GM21576 (cell line): ENCODE measurements at regions not wholly inside any gene's neighbourhood (a gene's known extent, or its start where the extent isn't known, plus 50 kb on each side); places are given as distances from the start of the nearest gene placed in this dataset.

Source experiments
- ATAC-seq: cut with Tn5 transposase; IDR thresholded peaks from one replicate; pipeline ENCODE4 v1.9.1; 2021; ENCODE audit warnings: mild to moderate bottlenecking, moderate library complexity; ENCODE audit not compliant: unreplicated experiment

DNA sequence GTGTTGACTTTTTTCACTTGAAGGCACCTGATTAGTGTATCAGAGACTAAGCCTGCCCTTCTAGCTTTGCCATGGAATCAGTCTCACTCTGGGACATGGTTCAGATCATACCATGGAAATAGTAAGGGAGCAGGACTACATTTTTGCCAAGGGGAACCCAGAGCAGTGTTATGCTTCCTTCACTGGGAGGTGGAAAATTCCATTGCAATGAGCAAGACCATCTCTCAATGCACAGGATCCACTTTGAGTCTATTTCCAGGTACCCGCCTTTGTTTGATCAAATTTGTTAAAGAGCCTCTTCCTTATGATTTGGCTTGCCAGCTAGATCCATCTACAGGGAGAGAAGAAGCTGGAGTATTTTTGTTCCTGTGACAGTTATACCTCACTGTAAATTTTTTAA lies 395.8 kb downstream of the MTX2 start:
- no peak for ATAC-seq

- no peak for ATAC-seq
These were observed 399.7 kb downstream of the MTX2 start for GRCh38 chr2:176668912-176669311.

GRCh38 chr2:176669398-176670174 lies 400.3 kb downstream of the MTX2 start:
- no peak for ATAC-seq

- no peak for ATAC-seq
These were observed 406.2 kb downstream of the MTX2 start for GRCh38 chr2:176675271-176675949.

DNA sequence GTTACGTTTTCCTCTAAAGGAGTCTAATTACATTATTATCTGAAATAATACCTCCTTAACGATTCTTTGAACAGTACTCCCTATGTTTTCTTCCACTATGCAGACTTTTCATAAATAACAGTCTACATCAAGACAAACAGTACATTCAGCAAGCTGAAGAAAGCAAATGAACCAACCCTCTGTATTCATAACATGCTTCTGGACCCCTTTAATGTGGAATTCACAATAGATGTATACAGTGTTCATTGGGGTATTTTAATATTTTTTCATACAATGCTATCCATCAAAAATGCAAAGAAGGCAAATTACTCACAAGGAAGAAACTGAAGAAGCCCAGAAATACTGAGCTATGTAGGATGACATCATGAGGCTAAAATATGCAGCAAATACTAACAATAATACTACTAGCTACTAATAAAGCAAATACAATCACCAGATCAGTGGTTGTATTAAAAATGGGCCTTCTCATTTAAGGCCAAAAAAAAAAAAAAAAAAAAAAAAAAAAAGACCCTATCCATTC lies 408.6 kb downstream of the MTX2 start:
- ATAC-seq: no peak

DNA sequence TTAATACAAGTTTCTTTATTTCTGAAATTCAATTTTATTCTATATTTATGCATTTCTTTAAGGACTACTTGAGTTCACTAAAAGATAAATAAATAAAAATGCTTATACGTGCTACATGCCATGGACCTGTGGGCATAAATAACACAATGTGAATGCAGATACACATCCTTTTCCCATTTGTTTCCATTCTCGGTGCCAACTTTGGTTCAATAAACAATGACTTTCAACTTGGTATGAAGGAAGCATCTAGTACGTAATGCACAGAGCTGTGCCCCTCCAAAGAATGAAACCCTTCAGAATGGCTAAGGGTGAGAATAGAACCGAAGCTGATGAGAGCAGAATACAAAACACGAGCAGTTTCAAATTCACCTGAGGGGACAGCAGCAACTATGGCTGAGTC lies 409.3 kb downstream of the MTX2 start:
- ATAC-seq: no peak

DNA sequence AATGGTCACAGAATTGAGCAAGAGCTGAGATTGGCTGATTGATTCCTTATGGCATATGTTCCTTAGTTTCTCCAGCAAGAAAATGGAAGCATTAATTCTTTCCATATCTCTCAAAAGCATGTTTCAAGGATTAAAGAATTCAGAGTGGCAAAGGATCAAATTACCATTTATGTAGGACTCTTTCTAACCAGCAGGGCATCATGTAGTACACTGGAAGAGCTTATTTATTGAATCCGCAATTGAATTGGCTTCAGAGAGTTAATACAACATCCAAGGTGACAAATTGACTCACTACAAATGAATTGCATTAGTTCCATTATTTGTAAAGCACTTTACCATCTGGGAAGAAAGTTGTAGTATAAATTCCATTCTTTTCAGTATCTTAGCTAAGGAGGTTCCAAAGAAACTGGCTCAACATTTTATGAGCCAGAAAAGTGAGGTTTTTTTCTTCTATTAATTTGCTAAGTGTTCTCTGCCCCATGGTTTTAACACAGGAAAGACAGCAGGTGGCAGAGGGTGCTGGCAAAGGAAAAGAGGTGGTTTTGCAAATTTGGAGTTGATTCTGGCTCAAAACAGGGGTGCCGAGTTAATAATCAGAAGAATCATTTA lies 409.9 kb downstream of the MTX2 start:
- no peak for ATAC-seq

GRCh38 chr2:176680916-176681516 lies 411.8 kb downstream of the MTX2 start:
- no peak for ATAC-seq

DNA sequence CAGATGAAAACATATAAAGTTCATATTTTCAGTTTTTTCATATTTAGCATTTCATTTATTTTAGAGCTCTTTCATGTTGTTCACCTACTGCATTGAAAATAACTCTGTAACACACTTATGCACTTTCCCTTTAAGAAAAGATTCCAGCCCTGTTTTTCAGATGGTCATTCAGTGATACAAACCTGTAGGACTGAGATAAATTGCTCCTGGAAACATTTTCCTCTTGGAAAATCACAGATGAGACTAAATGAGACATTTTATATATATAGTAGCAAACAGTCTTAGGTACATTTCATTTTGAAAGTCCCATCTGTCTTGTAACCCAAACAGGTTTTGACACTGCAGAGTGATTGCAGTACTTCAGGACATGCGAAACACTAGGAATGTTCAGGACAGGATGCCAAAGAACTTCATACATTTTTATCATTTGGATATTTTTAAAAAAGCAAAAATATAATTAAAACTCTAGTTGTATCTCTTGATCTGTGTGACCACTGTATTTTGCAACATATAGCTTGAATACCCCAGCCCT lies 412.4 kb downstream of the MTX2 start:
- no peak for ATAC-seq

DNA sequence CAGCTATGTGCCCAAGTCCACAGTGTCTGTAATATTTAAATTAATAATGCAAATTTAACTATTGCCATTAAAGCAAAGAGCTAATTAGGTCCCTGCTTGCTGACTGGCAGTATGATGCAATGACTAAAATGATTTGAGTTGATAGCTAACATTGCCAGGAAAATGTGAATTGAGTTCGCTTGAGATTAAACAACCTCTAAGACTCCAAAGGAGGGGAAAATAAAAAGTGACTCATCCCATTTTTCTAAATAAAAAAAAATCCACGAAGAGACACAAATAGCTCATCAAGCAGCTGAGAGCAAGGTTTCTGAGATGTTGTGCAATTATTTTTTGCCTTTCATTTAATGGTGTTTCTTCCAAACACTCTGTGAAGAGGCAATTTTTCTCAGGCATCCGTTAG lies 413.0 kb downstream of the MTX2 start:
- no peak for ATAC-seq

- ATAC-seq: no peak
These were observed 414.4 kb downstream of the MTX2 start for GRCh38 chr2:176683618-176684111.

DNA sequence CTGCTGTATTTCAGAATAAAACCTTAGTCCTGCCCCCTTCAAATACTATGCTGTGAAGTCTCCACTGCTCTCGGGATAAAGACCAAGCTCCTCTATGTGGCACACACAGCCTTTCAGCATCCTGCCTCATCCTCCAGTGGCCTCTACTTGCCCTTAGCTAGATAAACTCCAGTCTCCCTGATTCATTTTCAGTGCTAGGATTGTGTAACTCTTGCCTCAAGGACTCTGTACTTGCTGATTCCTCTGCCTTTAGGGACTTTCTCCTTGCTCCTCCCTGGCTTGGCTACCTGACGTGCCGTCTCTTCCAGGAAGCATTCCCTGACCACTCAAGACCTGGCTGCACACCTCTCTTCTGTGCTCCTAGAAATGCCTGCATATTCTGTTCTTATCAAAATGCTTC lies 416.7 kb downstream of the MTX2 start:
- no peak for ATAC-seq

GRCh38 chr2:176686328-176686727 lies 417.1 kb downstream of the MTX2 start:
- ATAC-seq: no peak

GRCh38 chr2:176687342-176687741 lies 418.1 kb downstream of the MTX2 start:
- ATAC-seq: no peak

GRCh38 chr2:176687944-176688343 lies 418.7 kb downstream of the MTX2 start:
- no peak for ATAC-seq

DNA sequence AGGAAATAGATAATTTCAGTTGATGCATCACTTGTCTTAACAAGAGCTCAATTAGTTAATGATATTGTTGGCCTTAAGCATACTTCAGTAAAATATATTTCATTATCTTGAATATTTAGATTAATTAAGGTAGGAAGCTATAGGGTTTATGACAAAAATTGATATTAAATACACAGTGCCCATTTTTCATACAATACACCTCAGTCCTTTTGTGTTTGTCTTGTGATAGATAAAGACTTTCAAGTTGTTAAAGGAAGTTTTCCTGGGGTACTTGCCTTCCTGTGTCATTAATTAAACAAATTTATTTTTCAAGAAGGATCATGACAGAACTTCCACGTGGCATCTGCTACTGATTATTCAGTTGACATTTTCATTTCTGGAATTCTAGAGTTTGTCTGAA lies 420.5 kb downstream of the MTX2 start:
- ATAC-seq: no peak

DNA sequence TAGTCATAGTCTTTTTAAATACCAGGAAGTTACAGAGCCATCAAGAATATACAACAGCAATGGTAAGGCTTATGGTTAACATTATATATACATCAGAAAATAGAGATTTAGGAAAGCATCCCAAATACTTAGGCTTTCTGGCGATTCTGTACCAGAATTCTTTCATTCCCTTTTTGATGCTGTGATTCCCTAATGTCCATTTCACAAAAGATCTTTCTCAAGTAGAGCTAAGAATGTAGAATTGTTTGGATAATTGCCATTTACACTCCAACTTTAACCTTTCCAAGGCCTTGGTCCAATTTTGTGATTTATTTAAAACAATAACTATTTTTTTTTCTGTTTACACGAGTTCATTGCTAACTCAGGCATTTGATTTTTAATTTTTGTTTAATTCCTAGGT lies 422.2 kb downstream of the MTX2 start:
- no peak for ATAC-seq

- no peak for ATAC-seq
These were observed 423.3 kb downstream of the MTX2 start for GRCh38 chr2:176692533-176692932.

- ATAC-seq: no peak
These were observed 429.9 kb downstream of the MTX2 start for GRCh38 chr2:176699098-176699497.

- ATAC-seq: no peak
These were observed 430.4 kb downstream of the MTX2 start for GRCh38 chr2:176699644-176700043.

- no peak for ATAC-seq
These were observed 432.9 kb downstream of the MTX2 start for GRCh38 chr2:176702131-176702530.
